HT1080 (cell line): ENCODE measurements at regions not wholly inside any gene's neighbourhood (a gene's known extent, or its start where the extent isn't known, plus 50 kb on each side); places are given as distances from the start of the nearest gene placed in this dataset.

Experiments
- DNase-seq: peaks from one replicate; pipeline ENCODE4 v3.0.0-alpha.2; 2015; ENCODE audit warnings: low read depth

GRCh38 chr2:59590798-59591197 is 962.7 kb downstream of the BCL11A start:
- no peak for DNase-seq

- no peak for DNase-seq
Measured at GRCh38 chr2:59589881-59590280, 963.6 kb downstream of the BCL11A start.

GRCh38 chr2:59588286-59588685 is 965.2 kb downstream of the BCL11A start:
- DNase-seq: no peak

- DNase-seq: no peak
Measured at GRCh38 chr2:59586176-59586575, 967.3 kb downstream of the BCL11A start.

GRCh38 chr2:59585655-59586054 is 967.8 kb downstream of the BCL11A start:
- DNase-seq: no peak

GRCh38 chr2:59584958-59585357 is 968.5 kb downstream of the BCL11A start:
- peak; percentile 2 for DNase-seq

- DNase-seq: peak; percentile 10
Measured at GRCh38 chr2:59583173-59583765, 970.2 kb downstream of the BCL11A start.

- DNase-seq: no peak
Measured at GRCh38 chr2:59578349-59578748, 975.1 kb downstream of the BCL11A start.

GRCh38 chr2:59575191-59575590 is 978.3 kb downstream of the BCL11A start:
- no peak for DNase-seq

GRCh38 chr2:59572227-59572626 is 981.2 kb downstream of the BCL11A start:
- no peak for DNase-seq

- DNase-seq: no peak
Measured at GRCh38 chr2:59570818-59571217, 982.6 kb downstream of the BCL11A start.

- DNase-seq: no peak
Measured at GRCh38 chr2:59569124-59569523, 984.3 kb downstream of the BCL11A start.

GRCh38 chr2:59568461-59568860 is 985.0 kb downstream of the BCL11A start:
- DNase-seq: no peak

GRCh38 chr2:59567151-59567550 is 986.3 kb downstream of the BCL11A start:
- no peak for DNase-seq

- no peak for DNase-seq
Measured at GRCh38 chr2:59566739-59567138, 986.7 kb downstream of the BCL11A start.

GRCh38 chr2:59561281-59561680 is 992.2 kb downstream of the BCL11A start:
- no peak for DNase-seq

- no peak for DNase-seq
Measured at GRCh38 chr2:59560769-59561168, 992.7 kb downstream of the BCL11A start.

- DNase-seq: no peak
Measured at GRCh38 chr2:59540864-59541263, 1012.6 kb downstream of the BCL11A start.

- no peak for DNase-seq
Measured at GRCh38 chr2:59538398-59538911, 1015.0 kb downstream of the BCL11A start.

- no peak for DNase-seq
Measured at GRCh38 chr2:59532808-59533207, 1020.6 kb downstream of the BCL11A start.

- no peak for DNase-seq
Measured at GRCh38 chr2:59530258-59530657, 1023.2 kb downstream of the BCL11A start.

- no peak for DNase-seq
Measured at GRCh38 chr2:59529726-59530125, 1023.7 kb downstream of the BCL11A start.

GRCh38 chr2:59528525-59528924 is 1024.9 kb downstream of the BCL11A start:
- no peak for DNase-seq

- DNase-seq: no peak
Measured at GRCh38 chr2:59502981-59503380, 1050.5 kb downstream of the BCL11A start.
